PC-9 (cell line): ENCODE measurements at regions not wholly inside any gene's neighbourhood (a gene's known extent, or its start where the extent isn't known, plus 50 kb on each side); places are given as distances from the start of the nearest gene placed in this dataset.
"Not testable (repeated sequence)": the region's sequence is repeated elsewhere in the genome, so short reads cannot be mapped to it uniquely, and the experiment has no call there.

ENCODE experiments used
- BruUV-seq: library from RNA; stranded (reverse); fragments of 400-500 nt; replicated peaks from 2 replicates; lab custom pipeline; 2021; lab: Mats Ljungman, UMichigan
- CTCF ChIA-PET: fragments of 300-600 bp; sonication (Branson Sonifier 250); formaldehyde crosslinking; loops from one replicate; lab custom pipeline; 2022; ENCODE audit warnings: antibody characterized with exemption; lab: Charles Lee
- POLR2A ChIA-PET: fragments of 300-600 bp; sonication (Branson Sonifier 250); formaldehyde crosslinking; loops from one replicate; lab custom pipeline; 2022; ENCODE audit warnings: antibody characterized with exemption; ENCODE audit not compliant: unreplicated experiment; lab: Charles Lee
- DNase-seq, 2 experiments: peaks; one replicate each; pipeline versions ENCODE4 v3.0.0 to v3.0.0-alpha.2; 2015 to 2022; ENCODE audit warnings: mixed read lengths in 1 of 2
- H2AFZ ChIP-seq: fragments of 200-600 bp; sonication (generic); 2 replicates; pipeline ENCODE4 v1.8.1; 2017; ENCODE audit warnings: antibody characterized with exemption
- H3F3A ChIP-seq: fragments of 200-600 bp; sonication (generic); 2 replicates; pipeline ENCODE4 v1.8.1; 2017; ENCODE audit warnings: antibody characterized with exemption, mild to moderate bottlenecking, low read depth; ENCODE audit not compliant: insufficient read depth
- H3K27ac ChIP-seq: fragments of 200-600 bp; sonication (generic); 2 replicates; pipeline ENCODE4 v1.6.1; 2016; ENCODE audit warnings: mixed run types
- H3K27me3 ChIP-seq: fragments of 200-600 bp; sonication (generic); 2 replicates; pipeline ENCODE4 v1.6.1; 2016; ENCODE audit warnings: low read depth, mixed run types; ENCODE audit not compliant: insufficient read depth
- H3K36me3 ChIP-seq: fragments of 200-600 bp; sonication (generic); 2 replicates; pipeline ENCODE4 v1.6.1; 2016; ENCODE audit warnings: low read depth, mixed run types
- H3K4me1 ChIP-seq: fragments of 200-600 bp; sonication (generic); replicated peaks from 2 replicates; pipeline ENCODE4 v1.6.1; 2016; ENCODE audit warnings: mixed run types; ENCODE audit not compliant: insufficient read depth
- H3K4me2 ChIP-seq: fragments of 200-600 bp; sonication (generic); 2 replicates; pipeline ENCODE4 v1.6.1; 2017; ENCODE audit warnings: mixed run types
- H3K4me3 ChIP-seq: fragments of 200-600 bp; sonication (generic); 2 replicates; pipeline ENCODE4 v1.6.1; 2016; ENCODE audit warnings: mixed run types
- H3K79me2 ChIP-seq: fragments of 200-600 bp; sonication (generic); 2 replicates; pipeline ENCODE4 v1.6.1; 2017; ENCODE audit warnings: low read depth, mixed run types
- H3K9me2 ChIP-seq: fragments of 200-600 bp; sonication (generic); 2 replicates; pipeline ENCODE4 v1.8.1; 2017; ENCODE audit warnings: mild to moderate bottlenecking; ENCODE audit not compliant: insufficient read depth
- H3K9me3 ChIP-seq: fragments of 200-600 bp; sonication (generic); 2 replicates; pipeline ENCODE4 v1.8.1; 2016; ENCODE audit warnings: low read depth; ENCODE audit not compliant: insufficient read depth
- H4K20me1 ChIP-seq: fragments of 200-600 bp; sonication (generic); 2 replicates; pipeline ENCODE4 v1.8.1; 2017; ENCODE audit not compliant: insufficient read depth
- CTCF ChIP-seq: fragments of 200-600 bp; sonication (generic); conservative IDR thresholded peaks from 2 replicates; pipeline ENCODE4 v1.6.1; 2017; ENCODE audit warnings: mixed run types, antibody characterized with exemption, mild to moderate bottlenecking, moderate library complexity
- EZH2 ChIP-seq: fragments of 200-600 bp; sonication (generic); IDR thresholded peaks from 2 replicates; pipeline ENCODE4 v1.8.0; 2017; ENCODE audit warnings: antibody characterized with exemption, low read depth
- intact Hi-C: fragments of 100-400 bp; cut with micrococcal nuclease; formaldehyde crosslinking; loops from one replicate; pipeline ENCODE4 v1.10.0; 2022; ENCODE audit not compliant: unreplicated experiment

GRCh38 chr6:12490351-12490903 is 200.3 kb downstream of the EDN1 start:
- intact Hi-C loops: no loop called here
- H3K36me3 ChIP-seq: no peaks in the 10 kb centered on the region
- no TSS peak for BruUV-seq
- H3K9me2 ChIP-seq: no peaks in the 10 kb centered on the region
- H2AFZ ChIP-seq: peak overlapping the region; percentile 7; the same call in 1 of the 2 replicates
- H3K9me3 ChIP-seq: peaks cover 10% of the 10 kb centered on the region; the same call in 1 of the 2 replicates
- no peaks in the 10 kb centered on the region for H3K79me2 ChIP-seq
- ChIA-PET POLR2A (no interaction called here), CTCF (no interaction called here)
- peak overlapping the region; percentile 87 for H3K27ac ChIP-seq
- no peaks in the 10 kb centered on the region for H4K20me1 ChIP-seq
- TF ChIP-seq CTCF: no peak
- no peak for TF ChIP-seq EZH2
- H3K4me3 ChIP-seq: no peak overlapping the region
- no peak for DNase-seq
- no peak overlapping the region for H3K4me2 ChIP-seq
- H3F3A ChIP-seq: peaks cover 19% of the 10 kb centered on the region
- no peaks in the 10 kb centered on the region for H3K27me3 ChIP-seq
- H3K4me1 ChIP-seq: peaks cover 29% of the 10 kb centered on the region

GRCh38 chr6:12490904-12491571 is 200.9 kb downstream of the EDN1 start:
- peak overlapping the region; percentile 87 for H3K27ac ChIP-seq
- CTCF ChIA-PET: no interaction called here

GRCh38 chr6:12492929-12493328 is 202.8 kb downstream of the EDN1 start:
- CTCF ChIA-PET: interaction anchor here (0.7 kb wide), 1 partner anchor 12 kb away, joined by 14 read pairs; no protein-coding TSS in a partner anchor
- H3K9me3 ChIP-seq, H3K9me2 ChIP-seq, H3K79me2 ChIP-seq, POLR2A ChIA-PET, H3K27me3 ChIP-seq, H2AFZ ChIP-seq, H3K4me3 ChIP-seq, H4K20me1 ChIP-seq, H3K36me3 ChIP-seq, DNase-seq: not testable (repeated sequence)
- Histone ChIP-seq H3K4me2 (peak overlapping the region; percentile 23), H3K4me1 (peaks cover 29% of the 10 kb centered on the region), H3K27ac (peak overlapping the region; percentile 87), H3F3A (peaks cover 19% of the 10 kb centered on the region)
- intact Hi-C loops: loop anchor here (1.0 kb wide), 1 partner anchor 179 kb away; no protein-coding TSS in a partner anchor
- TSS peak; percentile 80 for BruUV-seq

More at GRCh38 chr6:12490904-12491571, 200.9 kb downstream of the EDN1 start:
- H3K27me3 ChIP-seq: no peaks in the 10 kb centered on the region
- H3F3A ChIP-seq: peaks cover 19% of the 10 kb centered on the region
- no peaks in the 10 kb centered on the region for H3K79me2 ChIP-seq
- intact Hi-C loops: no loop called here
- TF ChIP-seq EZH2 (no peak), CTCF (no peak)
- no peak overlapping the region for H3K4me2 ChIP-seq
- no peak overlapping the region for H3K4me3 ChIP-seq
- no peaks in the 10 kb centered on the region for H4K20me1 ChIP-seq
- H3K9me2 ChIP-seq: no peaks in the 10 kb centered on the region
- no TSS peak for BruUV-seq
- DNase-seq: peak; percentile 12 to 68
- POLR2A ChIA-PET: no interaction called here
- H3K36me3 ChIP-seq: no peaks in the 10 kb centered on the region
- peaks cover 7% of the 10 kb centered on the region; the same call in 1 of the 2 replicates for H3K9me3 ChIP-seq
- peaks cover 29% of the 10 kb centered on the region for H3K4me1 ChIP-seq
- peak overlapping the region; percentile 7; the same call in 1 of the 2 replicates for H2AFZ ChIP-seq
